DOHH2 (cell line): ENCODE measurements at regions not wholly inside any gene's neighbourhood (a gene's known extent, or its start where the extent isn't known, plus 50 kb on each side); places are given as distances from the start of the nearest gene placed in this dataset.

Experiments used
- CTCF ChIP-seq: fragments of 200-600 bp; sonication (generic); IDR thresholded peaks from one replicate; pipeline ENCODE4 v1.5.1; 2014; ENCODE audit warnings: antibody characterized with exemption, mild to moderate bottlenecking, low read depth, low read length; ENCODE audit not compliant: poor library complexity, severe bottlenecking
- EZH2phosphoT487 ChIP-seq: fragments of 200-600 bp; sonication (generic); IDR thresholded peaks from 2 replicates; pipeline ENCODE4 v1.6.1; 2017; ENCODE audit warnings: borderline replicate concordance, mild to moderate bottlenecking, antibody characterized with exemption, low read length, moderate library complexity, mixed read lengths

- TF ChIP-seq CTCF, result no peak
- no peak for TF ChIP-seq EZH2phosphoT487
These were observed 297.5 kb downstream of the CXCL12 start for GRCh38 chr10:44087403-44087802.
